ENCODE measurements at regions not wholly inside any gene's neighbourhood (a gene's known extent, or its start where the extent isn't known, plus 50 kb on each side); places are given as distances from the start of the nearest gene placed in this dataset.

DNA sequence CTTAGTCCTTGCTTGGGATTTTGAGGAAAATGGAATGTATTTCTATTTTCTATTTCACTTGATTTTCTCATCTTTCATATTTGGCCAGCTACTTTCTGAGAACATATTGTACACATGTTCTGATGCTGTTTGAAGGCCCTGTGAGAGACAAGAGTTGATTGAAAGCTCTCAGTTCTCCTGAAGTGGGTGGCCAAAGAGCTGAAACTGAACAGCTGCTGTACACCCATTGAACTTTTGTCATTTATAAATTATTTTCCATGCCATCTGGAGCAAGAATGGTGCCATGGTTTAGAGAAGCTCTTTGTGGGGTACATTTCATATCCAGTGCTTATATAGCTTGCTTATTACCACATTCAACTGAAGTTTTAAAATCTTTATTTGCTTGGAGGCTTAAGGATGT, 298.3 kb downstream of the PRL start:
- no peaks in the 10 kb centered on the region for H4K20me1 ChIP-seq (ENCODE audit: insufficient read depth, low read length)
- no peaks in the 10 kb centered on the region for H3K27me3 ChIP-seq (ENCODE audit: control insufficient read depth, insufficient read depth, low read length)
- H3K79me1 ChIP-seq (ENCODE audit: low read depth in 1 of 2, low read length in 2 of 2) = peaks cover 0 to 4% of the 10 kb centered on the region in 2 experiments; a peak in 1 of 4 replicates
- 0 out of 2 replicates have a peak overlapping the region, but pooled peaks have one; percentile 59 for H2BK20ac ChIP-seq (ENCODE audit: low read depth, low read length)
- peak overlapping the region; percentile 10 for H2BK5ac ChIP-seq (ENCODE audit: low read depth, low read length, poor library complexity, severe bottlenecking)
- peak overlapping the region; percentile 33 for H4K91ac ChIP-seq (ENCODE audit: insufficient read depth, low read depth, low read length)
- H3K23ac ChIP-seq (ENCODE audit: low read depth, low read length) = peak overlapping the region; percentile 37; the same call in 1 of the 2 replicates
- intact Hi-C loops (cut with micrococcal nuclease) (no loop called here), dilution Hi-C loops (cut with HindIII; ENCODE audit: low sequenced_read_pairs, unreplicated experiment) (no loop called here), in situ Hi-C loops (cut with MboI; ENCODE audit: low sequenced_read_pairs) (no loop called here)
- peak overlapping the region; percentile 34; the same call in 1 of the 2 replicates for H3K4ac ChIP-seq (ENCODE audit: low read depth, low read length)
- H2BK15ac ChIP-seq (ENCODE audit: low read depth, low read length) = no peak overlapping the region
- no peak overlapping the region for H4K5ac ChIP-seq (ENCODE audit: low read depth, low read length)
- ATAC-seq (ENCODE audit: low read depth) (no peak), DNase-seq (no peak)
- no peak overlapping the region for H2AK9ac ChIP-seq (replicated peaks; ENCODE audit: low read depth, low read length, poor library complexity)
- peak overlapping the region; percentile 63 for H2BK120ac ChIP-seq (ENCODE audit: low read depth, low read length)
- H3K4me1 ChIP-seq (ENCODE audit: control insufficient read depth, insufficient read depth, low read length) = peaks cover 12% of the 10 kb centered on the region
- ChIA-PET POLR2A (ENCODE audit: unreplicated experiment) (no interaction called here), CTCF (no interaction called here)
- H3K18ac ChIP-seq (ENCODE audit: low read depth, low read length) = peak overlapping the region; percentile 46; the same call in 1 of the 2 replicates
- no peaks in the 10 kb centered on the region for H3K9me3 ChIP-seq (ENCODE audit: control insufficient read depth, insufficient read depth, low read length)
- no peaks in the 10 kb centered on the region for H3K36me3 ChIP-seq (ENCODE audit: control insufficient read depth, insufficient read depth, low read length)
- H3K4me3 ChIP-seq (ENCODE audit: insufficient read depth, low read depth, low read length) = no peak overlapping the region
- peak overlapping the region; percentile 52; the same call in 1 of the 2 replicates for H3K56ac ChIP-seq (ENCODE audit: extremely low read depth, insufficient read depth, low read length)
- BruUV-seq (replicated peaks) = no TSS peak
- H3K27ac ChIP-seq (ENCODE audit: insufficient read depth, low read length) = no peak overlapping the region
- H2AFZ ChIP-seq (replicated peaks; ENCODE audit: low read length, poor library complexity) = no peak overlapping the region
- H4K8ac ChIP-seq (ENCODE audit: low read depth in 2 of 2, low read length in 2 of 2) = peak overlapping the region; percentile 16 to 73; a peak in 2 of 4 replicates
- peak overlapping the region; percentile 17; the same call in 1 of the 2 replicates for H2AK5ac ChIP-seq (ENCODE audit: low read depth, low read length)
- no peak overlapping the region for H3K9ac ChIP-seq (ENCODE audit: low read depth, low read length)
- no peak overlapping the region for H3K4me2 ChIP-seq (ENCODE audit: low read depth, low read length)
- peaks cover 5% of the 10 kb centered on the region for H3K9me1 ChIP-seq (ENCODE audit: insufficient read depth, low read length)
- no peak overlapping the region; the same call in 1 of the 2 replicates for H3K14ac ChIP-seq (replicated peaks; ENCODE audit: low read depth, low read length)
- TF ChIP-seq FOS (IDR thresholded peaks at IDR 0.05; ENCODE audit: low read depth, low read length) (no peak), MAFK (IDR thresholded peaks at IDR 0.05; ENCODE audit: low read depth, low read length) (no peak), MXI1 (IDR thresholded peaks at IDR 0.05; ENCODE audit: borderline replicate concordance, low read depth, low read length) (no peak), RFX5 (IDR thresholded peaks at IDR 0.05; ENCODE audit: low read depth, low read length) (no peak), RAD21 (IDR thresholded peaks at IDR 0.05; ENCODE audit: low read length) (no peak), NFE2L2 (IDR thresholded peaks at IDR 0.05; ENCODE audit: low read depth, low read length) (no peak), SMC3 (IDR thresholded peaks at IDR 0.05; ENCODE audit: low read depth, low read length) (no peak), CEBPB (IDR thresholded peaks at IDR 0.05; ENCODE audit: low read depth, low read length) (no peak), USF2 (IDR thresholded peaks at IDR 0.05; ENCODE audit: low read depth, low read length) (no peak), CHD1 (IDR thresholded peaks at IDR 0.05; ENCODE audit: low read depth, low read length) (no peak), POLR2A (IDR thresholded peaks at IDR 0.05; ENCODE audit: low read depth, low read length) (no peak)
- TF ChIP-seq, protein P1, sequence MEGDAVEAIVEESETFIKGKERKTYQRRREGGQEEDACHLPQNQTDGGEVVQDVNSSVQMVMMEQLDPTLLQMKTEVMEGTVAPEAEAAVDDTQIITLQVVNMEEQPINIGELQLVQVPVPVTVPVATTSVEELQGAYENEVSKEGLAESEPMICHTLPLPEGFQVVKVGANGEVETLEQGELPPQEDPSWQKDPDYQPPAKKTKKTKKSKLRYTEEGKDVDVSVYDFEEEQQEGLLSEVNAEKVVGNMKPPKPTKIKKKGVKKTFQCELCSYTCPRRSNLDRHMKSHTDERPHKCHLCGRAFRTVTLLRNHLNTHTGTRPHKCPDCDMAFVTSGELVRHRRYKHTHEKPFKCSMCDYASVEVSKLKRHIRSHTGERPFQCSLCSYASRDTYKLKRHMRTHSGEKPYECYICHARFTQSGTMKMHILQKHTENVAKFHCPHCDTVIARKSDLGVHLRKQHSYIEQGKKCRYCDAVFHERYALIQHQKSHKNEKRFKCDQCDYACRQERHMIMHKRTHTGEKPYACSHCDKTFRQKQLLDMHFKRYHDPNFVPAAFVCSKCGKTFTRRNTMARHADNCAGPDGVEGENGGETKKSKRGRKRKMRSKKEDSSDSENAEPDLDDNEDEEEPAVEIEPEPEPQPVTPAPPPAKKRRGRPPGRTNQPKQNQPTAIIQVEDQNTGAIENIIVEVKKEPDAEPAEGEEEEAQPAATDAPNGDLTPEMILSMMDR (conservative IDR thresholded peaks at IDR 0.05; ENCODE audit: low read depth, low read length) = no peak
- TF ChIP-seq, protein P2, sequence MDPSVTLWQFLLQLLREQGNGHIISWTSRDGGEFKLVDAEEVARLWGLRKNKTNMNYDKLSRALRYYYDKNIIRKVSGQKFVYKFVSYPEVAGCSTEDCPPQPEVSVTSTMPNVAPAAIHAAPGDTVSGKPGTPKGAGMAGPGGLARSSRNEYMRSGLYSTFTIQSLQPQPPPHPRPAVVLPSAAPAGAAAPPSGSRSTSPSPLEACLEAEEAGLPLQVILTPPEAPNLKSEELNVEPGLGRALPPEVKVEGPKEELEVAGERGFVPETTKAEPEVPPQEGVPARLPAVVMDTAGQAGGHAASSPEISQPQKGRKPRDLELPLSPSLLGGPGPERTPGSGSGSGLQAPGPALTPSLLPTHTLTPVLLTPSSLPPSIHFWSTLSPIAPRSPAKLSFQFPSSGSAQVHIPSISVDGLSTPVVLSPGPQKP (IDR thresholded peaks at IDR 0.05; ENCODE audit: borderline replicate concordance, low read depth, low read length) = no peak
